ENCODE measurements at regions not wholly inside any gene's neighbourhood (a gene's known extent, or its start where the extent isn't known, plus 50 kb on each side); places are given as distances from the start of the nearest gene placed in this dataset.

DNA sequence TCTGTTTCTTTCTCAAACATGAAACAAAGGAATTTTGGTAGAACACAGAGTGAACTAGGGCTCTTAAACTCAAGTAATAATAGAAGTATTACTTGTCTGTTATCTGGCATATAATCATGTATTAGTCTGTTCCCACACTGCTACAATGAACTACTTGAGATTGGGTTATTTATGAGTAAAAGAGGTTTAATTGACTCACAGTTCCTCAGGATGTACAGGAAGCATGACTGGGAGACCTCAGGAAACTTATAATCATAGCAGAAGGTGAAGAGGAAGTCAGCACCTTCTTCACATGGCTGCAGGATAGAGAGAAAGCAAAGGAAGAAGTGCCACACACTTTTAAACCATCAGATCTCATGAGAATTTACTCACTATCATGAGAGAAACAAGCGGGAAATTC, 273.4 kb downstream of the ETS1 start (continued):
- TF ChIP-seq, protein P1, sequence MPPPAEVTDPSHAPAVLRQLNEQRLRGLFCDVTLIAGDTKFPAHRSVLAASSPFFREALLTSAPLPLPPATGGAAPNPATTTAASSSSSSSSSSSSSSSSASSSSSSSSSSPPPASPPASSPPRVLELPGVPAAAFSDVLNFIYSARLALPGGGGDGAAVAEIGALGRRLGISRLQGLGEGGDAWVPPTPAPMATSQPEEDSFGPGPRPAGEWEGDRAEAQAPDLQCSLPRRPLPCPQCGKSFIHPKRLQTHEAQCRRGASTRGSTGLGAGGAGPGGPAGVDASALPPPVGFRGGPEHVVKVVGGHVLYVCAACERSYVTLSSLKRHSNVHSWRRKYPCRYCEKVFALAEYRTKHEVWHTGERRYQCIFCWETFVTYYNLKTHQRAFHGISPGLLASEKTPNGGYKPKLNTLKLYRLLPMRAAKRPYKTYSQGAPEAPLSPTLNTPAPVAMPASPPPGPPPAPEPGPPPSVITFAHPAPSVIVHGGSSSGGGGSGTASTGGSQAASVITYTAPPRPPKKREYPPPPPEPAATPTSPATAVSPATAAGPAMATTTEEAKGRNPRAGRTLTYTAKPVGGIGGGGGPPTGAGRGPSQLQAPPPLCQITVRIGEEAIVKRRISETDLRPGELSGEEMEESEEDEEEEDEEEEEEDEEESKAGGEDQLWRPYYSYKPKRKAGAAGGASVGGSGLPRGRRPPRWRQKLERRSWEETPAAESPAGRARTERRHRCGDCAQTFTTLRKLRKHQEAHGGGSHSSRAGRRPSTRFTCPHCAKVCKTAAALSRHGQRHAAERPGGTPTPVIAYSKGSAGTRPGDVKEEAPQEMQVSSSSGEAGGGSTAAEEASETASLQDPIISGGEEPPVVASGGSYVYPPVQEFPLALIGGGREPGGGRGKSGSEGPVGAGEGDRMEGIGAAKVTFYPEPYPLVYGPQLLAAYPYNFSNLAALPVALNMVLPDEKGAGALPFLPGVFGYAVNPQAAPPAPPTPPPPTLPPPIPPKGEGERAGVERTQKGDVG (CRISPR knock-in tag; IDR thresholded peaks at IDR 0.05), result no peak
- TF ChIP-seq NFYB (IDR thresholded peaks at IDR 0.05; ENCODE audit: insufficient read depth, low read depth, low read length) (no peak), MEF2A (IDR thresholded peaks at IDR 0.05; ENCODE audit: insufficient read depth, low read depth, low read length) (no peak), JUNB (IDR thresholded peaks at IDR 0.05) (no peak), SREBF1 (IDR thresholded peaks at IDR 0.05; ENCODE audit: low read length) (no peak), ZNF217 (IDR thresholded peaks at IDR 0.05) (no peak)
- TF ChIP-seq, protein P2, sequence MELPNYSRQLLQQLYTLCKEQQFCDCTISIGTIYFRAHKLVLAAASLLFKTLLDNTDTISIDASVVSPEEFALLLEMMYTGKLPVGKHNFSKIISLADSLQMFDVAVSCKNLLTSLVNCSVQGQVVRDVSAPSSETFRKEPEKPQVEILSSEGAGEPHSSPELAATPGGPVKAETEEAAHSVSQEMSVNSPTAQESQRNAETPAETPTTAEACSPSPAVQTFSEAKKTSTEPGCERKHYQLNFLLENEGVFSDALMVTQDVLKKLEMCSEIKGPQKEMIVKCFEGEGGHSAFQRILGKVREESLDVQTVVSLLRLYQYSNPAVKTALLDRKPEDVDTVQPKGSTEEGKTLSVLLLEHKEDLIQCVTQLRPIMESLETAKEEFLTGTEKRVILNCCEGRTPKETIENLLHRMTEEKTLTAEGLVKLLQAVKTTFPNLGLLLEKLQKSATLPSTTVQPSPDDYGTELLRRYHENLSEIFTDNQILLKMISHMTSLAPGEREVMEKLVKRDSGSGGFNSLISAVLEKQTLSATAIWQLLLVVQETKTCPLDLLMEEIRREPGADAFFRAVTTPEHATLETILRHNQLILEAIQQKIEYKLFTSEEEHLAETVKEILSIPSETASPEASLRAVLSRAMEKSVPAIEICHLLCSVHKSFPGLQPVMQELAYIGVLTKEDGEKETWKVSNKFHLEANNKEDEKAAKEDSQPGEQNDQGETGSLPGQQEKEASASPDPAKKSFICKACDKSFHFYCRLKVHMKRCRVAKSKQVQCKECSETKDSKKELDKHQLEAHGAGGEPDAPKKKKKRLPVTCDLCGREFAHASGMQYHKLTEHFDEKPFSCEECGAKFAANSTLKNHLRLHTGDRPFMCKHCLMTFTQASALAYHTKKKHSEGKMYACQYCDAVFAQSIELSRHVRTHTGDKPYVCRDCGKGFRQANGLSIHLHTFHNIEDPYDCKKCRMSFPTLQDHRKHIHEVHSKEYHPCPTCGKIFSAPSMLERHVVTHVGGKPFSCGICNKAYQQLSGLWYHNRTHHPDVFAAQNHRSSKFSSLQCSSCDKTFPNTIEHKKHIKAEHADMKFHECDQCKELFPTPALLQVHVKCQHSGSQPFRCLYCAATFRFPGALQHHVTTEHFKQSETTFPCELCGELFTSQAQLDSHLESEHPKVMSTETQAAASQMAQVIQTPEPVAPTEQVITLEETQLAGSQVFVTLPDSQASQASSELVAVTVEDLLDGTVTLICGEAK (IDR thresholded peaks at IDR 0.05; ENCODE audit: borderline replicate concordance), result no peak
- TF ChIP-seq, protein P3, sequence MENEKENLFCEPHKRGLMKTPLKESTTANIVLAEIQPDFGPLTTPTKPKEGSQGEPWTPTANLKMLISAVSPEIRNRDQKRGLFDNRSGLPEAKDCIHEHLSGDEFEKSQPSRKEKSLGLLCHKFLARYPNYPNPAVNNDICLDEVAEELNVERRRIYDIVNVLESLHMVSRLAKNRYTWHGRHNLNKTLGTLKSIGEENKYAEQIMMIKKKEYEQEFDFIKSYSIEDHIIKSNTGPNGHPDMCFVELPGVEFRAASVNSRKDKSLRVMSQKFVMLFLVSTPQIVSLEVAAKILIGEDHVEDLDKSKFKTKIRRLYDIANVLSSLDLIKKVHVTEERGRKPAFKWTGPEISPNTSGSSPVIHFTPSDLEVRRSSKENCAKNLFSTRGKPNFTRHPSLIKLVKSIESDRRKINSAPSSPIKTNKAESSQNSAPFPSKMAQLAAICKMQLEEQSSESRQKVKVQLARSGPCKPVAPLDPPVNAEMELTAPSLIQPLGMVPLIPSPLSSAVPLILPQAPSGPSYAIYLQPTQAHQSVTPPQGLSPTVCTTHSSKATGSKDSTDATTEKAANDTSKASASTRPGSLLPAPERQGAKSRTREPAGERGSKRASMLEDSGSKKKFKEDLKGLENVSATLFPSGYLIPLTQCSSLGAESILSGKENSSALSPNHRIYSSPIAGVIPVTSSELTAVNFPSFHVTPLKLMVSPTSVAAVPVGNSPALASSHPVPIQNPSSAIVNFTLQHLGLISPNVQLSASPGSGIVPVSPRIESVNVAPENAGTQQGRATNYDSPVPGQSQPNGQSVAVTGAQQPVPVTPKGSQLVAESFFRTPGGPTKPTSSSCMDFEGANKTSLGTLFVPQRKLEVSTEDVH (IDR thresholded peaks at IDR 0.05; ENCODE audit: low read depth, partially characterized antibody), result no peak

Measured in GM12878 (cell line).